COR-L47 (cell line): ENCODE measurements at regions not wholly inside any gene's neighbourhood (a gene's known extent, or its start where the extent isn't known, plus 50 kb on each side); places are given as distances from the start of the nearest gene placed in this dataset.
"Not testable (repeated sequence)": the region's sequence is repeated elsewhere in the genome, so short reads cannot be mapped to it uniquely, and the experiment has no call there.

Source experiments
- DNase-seq: peaks from one replicate; lab custom pipeline; 2025; lab: John Stamatoyannopoulos, UW

DNA sequence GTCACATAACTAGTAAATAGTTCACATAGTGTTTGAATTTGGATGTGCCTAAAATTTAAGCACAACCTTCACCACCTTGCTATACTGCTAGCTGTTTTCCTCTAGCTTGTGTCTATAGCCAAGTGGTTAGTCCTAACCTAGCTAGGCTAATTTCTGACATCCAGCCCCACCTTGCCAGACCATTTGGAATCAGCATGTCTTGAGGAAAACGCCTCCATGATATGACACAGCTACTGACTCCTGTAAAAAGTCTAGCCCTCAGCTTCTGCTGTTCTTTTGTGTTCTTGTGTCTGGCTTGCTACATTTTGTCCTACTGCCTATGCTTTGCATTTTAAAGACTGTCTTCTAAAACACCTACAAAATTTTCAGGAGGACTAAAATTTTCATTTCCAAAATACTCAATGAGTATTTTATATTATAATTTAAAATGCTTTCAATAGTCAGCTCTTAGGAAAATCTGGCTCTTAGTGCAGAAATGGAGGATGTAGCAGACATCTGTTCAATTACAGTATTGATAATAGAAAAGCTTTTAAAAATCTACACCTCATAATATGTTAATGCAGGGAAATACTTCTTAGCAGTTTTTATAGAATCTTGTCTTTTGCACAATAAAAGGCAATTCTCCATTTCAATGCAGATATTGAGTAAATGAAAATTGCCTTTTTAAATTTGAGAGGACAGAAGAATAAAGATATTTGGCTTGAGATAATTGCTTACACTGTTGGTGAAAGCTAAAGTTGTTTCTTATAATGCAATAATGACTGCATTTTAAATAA is 160.8 kb upstream of the APP start:
- no peak for DNase-seq

DNA sequence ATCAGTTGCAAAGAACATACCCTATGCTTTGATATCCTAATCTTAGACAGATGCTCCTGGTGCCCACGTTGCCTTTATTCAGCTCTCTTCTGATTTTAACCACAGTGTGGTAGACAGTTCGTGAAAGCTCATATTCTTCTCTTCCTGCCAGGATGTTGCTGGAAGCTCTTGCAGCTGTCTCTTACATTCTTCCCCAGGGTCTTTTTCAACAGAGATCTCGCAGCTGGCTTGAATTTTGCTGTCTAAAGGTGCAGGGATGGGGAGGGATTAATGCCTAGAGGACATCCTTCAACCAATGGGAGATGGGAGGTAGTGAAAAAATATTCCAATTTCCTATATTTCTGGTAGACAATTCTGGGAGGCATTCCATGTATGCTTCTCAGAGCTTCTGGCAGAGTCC is 150.0 kb upstream of the APP start:
- DNase-seq = no peak

GRCh38 chr21:26307640-26308039 is 137.1 kb upstream of the APP start:
- DNase-seq = no peak

GRCh38 chr21:26297851-26298250 is 127.3 kb upstream of the APP start:
- no peak for DNase-seq

DNA sequence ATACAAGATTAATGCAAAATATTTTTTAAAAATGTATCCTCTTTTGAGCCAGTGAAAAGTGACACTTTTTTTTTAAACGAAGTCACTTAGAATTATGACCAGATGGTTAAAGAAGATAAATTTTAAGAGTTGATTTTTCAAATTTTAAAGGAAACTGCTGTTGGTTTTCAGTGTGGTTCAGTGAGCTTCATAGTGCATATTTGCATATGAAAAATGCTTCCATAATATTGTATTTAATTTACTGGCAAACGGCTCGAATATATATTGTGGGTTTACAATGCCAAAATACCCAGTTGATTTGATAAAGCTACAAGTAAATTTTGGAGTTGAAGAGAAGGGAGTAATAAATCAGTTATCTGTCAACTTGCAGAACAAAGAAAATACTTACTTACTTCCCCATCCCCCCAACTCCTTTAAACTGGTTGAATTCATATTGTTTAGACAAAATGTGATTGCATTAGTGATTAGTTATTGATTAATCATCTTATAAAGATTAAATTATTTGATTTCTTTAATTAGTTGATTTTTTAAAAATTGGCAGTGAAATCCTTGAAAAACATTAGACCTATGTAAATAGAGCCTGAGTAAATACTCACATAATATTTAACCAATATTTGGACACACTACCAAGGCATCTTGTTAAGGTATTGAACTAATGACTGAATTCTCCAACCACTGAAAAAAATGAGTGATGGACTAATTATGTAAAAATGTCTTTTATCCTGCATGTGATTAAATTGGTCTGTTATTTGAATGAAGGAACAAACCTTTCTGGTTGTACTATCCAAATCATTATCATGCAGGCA is 122.8 kb upstream of the APP start:
- no peak for DNase-seq

DNA sequence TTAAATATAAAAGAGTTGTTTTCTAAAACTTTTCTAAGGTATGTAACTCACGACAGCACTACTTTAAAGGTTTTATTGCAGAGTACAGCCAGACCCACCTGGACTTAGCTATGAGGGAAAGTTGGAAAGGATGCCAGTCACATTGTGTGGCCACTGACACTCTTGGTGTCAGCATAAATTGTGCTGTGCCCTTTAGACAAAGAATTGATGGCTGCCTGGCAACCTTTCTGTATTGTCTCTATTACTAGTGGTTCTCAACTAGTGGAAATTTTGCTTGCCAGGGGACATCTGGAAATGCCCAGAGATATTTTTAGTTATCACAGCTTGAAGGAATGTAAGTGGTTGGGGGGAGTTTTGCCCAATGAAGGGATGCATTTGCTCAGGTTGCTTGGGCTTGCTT is 117.5 kb upstream of the APP start:
- DNase-seq = no peak

DNA sequence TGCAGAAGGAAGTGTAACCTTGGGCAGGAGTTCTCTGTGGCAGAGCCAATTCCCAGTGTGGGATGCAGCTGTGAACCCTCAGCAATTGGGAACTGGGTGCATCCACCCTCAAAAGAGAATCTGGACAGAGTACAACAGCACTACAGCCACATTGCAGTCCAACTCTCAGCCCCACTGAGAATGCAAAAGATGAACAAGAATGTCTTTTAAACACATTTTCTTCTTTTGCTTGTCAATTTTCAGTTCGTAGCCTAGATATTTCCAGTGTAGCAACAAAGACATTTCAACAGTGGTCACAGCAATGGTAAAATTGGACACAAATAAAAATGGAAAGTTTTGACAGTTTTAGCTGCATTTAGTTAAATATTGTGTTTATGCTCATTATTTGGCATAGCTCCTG is 114.0 kb upstream of the APP start:
- DNase-seq = no peak

- peak; percentile 56 for DNase-seq
Measured at GRCh38 chr21:26282058-26282457, 111.5 kb upstream of the APP start.

DNA sequence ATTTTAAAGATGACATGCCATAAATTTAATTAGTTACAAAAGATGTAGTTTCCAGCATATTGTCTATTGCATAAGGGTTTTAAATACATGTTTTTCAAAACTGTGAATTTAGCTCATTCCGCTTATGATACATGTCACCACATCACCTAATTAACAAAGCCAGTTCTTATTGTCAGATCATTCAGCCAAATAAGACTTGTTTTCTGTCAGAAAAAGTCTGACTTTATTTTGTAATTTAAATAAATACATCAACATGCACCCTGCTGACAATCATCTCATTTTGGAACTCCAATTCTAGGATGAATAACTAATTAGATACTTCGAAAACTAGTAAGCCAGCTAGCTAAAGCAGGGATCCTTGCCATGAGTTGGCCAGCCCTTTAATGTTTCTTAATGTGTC is 110.9 kb upstream of the APP start:
- DNase-seq = no peak

DNA sequence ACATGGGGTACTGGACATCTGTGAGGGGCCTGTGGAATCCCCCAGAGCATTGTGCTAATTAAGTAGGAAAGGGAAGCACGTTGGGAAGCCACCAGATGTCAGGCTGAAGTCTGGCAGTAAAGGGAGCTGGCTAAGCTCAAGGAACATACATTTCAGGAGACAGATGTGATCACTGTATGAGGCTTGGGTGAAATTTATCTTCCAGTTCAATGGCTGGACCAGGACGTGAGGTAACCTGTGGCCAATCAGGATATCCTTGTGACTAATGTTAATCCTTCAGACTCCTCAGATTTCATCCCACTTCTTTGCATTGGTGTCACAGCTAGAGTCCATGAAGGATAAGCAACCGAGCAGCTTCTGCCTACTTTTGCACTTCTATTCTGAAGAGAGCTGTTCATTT is 110.2 kb upstream of the APP start:
- DNase-seq = no peak

DNA sequence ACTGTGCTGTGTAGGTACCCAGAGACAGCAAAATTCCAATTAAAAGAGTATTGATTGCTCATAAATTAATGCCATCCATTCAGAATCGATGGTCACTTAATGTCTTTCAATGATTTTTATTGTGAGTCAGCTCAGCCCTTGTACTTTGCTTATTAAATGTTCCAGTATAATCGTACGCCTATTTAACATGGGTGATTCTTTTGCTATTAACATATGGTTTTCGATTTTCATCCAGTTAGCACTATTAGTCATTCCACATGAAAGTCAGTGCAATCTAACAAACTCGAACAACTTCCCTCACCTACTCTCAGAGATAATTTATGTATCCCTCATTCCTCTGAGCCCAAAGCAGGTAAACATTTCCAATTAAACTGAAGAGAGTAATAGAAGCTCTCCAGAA is 109.6 kb upstream of the APP start:
- DNase-seq = no peak

DNA sequence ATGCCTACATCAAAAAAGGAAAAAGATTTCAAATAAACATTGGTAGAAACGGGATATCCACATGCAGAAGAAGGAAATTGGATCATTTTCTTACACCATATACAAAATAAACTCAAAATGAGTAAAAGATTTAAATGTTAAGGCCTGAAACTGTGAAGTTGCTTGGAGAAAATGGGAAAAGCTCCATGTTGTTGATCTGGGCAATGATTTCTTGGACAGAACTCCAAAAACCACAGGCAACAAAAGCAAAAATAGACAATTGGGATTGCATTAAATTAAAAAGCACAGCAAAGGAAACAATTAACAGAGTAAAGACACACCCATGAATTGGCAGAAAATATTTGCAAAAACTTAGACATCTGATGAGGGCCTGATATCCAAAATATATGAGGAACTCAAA is 105.2 kb upstream of the APP start:
- no peak for DNase-seq

- DNase-seq = no peak
Measured at GRCh38 chr21:26273686-26274313, 103.2 kb upstream of the APP start.

GRCh38 chr21:26267389-26267788 is 96.8 kb upstream of the APP start:
- DNase-seq = no peak

- DNase-seq = no peak
Measured at GRCh38 chr21:26246073-26246472, 75.5 kb upstream of the APP start.

DNA sequence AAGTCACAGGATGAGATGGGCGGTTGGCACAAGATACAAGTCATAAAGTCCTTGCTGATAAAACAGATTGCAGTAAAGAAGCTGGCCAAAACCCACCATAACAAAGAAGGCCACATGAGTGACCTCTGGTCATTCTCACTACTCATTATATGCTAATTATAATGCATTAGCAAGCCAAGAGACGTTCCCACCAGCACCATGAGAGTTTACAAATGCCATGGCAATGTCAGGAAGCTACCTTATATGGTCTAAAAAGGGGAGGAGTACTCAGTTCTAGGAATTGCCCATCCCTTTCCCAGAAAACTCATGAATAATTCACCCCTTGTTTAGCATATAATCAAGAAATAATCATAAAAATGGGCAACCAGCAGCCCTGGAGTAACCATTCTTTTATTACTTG is 74.9 kb upstream of the APP start:
- DNase-seq = no peak

DNA sequence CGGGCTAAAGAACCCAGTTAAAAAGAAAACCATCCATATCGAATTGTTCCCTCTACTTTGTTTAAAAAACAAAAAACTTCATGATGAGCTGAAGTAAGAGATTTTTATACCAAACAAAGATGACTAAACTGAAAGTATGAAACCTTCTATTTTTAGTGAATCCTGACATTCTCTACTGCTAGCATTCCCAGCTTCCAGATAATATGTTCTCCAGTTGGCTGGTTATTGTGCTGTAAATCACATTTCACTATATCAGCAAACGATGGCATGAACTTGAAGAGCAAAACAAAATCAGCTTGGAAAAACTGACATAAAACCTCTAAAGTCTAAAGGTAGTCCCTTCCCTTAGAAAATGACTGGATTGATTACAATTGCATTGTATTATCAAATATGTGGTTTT is 68.1 kb upstream of the APP start:
- DNase-seq = no peak

DNA sequence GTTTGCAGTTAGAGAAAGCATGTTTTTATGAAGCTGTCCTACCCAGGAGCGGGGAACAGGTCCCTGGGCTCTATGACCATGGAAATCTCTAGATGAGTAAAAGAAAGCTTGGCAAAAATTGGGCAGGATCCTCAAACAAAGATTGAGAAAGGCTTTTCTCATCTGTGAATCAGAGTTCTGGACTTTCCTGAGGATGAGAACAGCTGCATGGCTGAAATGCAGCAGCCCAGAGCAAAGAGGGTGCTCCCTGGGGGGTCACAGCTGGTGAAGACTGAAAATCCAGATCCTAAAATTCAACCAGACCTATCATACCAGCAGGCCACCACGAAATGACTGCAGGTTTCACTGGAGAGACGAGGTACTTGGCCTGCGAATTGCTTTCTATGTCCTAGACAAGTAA is 65.7 kb upstream of the APP start:
- no peak for DNase-seq

DNA sequence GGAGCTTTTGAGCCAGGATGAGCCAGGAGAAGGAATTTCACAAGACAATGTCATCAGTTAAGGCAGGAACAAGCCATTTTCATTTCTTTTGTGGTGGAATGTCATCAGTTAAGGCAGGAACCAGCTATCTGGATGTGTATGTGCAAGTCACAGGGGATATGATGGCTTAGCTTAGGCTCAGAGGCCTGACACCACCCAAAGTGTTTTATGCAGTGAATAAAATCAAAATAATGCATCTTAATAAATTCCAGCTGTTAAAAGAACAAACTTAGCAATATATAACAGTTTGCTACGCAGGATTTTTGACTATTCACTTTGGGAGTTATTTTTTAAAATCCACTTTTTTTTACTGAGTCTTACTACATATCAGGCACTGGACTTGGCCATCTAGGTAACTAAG is 62.7 kb upstream of the APP start:
- not testable (repeated sequence) for DNase-seq

DNA sequence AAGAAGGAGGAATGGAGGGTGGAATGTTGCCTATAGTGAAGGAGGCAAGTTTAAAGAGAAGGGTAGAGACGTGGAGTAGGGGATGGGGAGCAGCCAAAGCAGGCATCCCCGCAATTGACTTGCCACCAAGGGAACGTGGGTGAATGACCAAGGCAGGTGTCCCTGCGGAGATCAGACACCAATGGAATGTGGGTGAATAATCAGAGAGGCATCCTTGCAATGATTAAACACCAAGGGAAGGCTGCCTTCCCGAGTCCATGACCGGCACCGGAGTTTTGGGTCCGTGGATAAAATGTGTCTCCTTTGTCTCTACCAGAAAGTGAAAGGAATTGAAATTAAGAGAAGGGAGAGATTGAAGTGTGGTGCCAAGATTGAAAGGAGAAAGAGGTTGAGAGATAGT is 61.9 kb upstream of the APP start:
- not testable (repeated sequence) for DNase-seq

DNA sequence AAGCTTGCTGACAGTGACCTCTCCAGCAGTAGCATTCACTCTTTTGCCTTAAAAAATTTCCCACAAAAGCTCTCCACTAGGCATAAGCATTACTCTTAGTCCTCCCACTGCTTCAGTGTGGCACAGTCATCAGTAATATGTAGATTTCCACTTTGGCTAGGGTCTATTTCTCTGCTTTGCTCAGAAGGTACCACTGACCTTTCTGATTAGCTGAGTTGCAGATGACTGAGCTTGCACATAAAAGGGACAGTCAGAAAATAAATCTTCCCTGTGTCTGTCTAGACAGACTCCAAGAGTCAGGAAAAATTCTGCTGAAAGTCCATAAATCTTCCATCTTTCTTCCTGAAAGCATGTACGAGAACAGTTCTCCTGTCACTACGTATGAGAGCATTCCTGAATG is 56.6 kb upstream of the APP start:
- no peak for DNase-seq

DNA sequence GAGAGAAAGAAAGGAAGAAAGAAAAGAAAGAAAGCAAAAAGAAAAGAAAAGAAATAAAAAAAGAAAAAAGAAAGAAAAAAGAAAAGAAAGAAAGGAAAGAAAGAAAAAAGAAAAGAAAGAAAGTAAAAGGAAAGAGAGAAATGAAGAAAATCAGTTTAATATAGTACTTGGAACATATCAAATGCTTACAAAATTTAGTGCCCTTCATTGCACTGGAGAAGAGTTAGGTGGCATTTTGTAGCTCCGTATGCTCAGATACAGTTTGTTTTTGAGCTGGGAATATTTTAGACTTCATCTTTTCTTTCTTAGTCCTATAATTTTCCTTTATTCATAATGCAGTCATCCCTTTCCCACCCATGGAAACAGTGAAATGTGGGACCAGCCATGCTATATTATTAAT is 56.2 kb upstream of the APP start:
- no peak for DNase-seq

DNA sequence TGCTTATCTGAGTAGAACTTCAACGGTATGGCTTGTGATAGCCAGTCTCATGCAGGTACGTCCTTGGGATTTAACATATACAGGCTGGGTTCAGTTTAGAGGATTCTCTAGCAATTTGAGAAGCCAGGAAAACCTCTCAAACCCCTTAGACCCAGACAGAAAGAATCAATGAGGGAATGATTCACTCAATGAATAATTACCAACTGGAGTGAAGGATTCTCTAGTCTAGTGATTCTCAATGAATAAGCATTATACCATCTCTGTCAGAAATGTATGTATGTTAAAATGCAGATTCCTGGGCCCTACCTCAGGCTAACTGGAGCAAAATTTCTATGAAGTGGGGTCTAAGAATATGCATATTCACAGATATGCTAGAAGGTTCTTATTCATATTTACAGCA is 54.5 kb upstream of the APP start:
- DNase-seq = no peak
